ENCODE measurements at regions not wholly inside any gene's neighbourhood (a gene's known extent, or its start where the extent isn't known, plus 50 kb on each side); places are given as distances from the start of the nearest gene placed in this dataset.

GRCh38 chr16:35485915-35486314, 2026.5 kb downstream of the TP53TG3F start:
- TF ChIP-seq POLR2AphosphoS5 (IDR thresholded peaks at IDR 0.05) (no peak), CTCF (IDR thresholded peaks at IDR 0.05) (no peak)

Data from sigmoid colon (tissue), 4 donors.